ENCODE measurements at regions not wholly inside any gene's neighbourhood (a gene's known extent, or its start where the extent isn't known, plus 50 kb on each side); places are given as distances from the start of the nearest gene placed in this dataset.

DNA sequence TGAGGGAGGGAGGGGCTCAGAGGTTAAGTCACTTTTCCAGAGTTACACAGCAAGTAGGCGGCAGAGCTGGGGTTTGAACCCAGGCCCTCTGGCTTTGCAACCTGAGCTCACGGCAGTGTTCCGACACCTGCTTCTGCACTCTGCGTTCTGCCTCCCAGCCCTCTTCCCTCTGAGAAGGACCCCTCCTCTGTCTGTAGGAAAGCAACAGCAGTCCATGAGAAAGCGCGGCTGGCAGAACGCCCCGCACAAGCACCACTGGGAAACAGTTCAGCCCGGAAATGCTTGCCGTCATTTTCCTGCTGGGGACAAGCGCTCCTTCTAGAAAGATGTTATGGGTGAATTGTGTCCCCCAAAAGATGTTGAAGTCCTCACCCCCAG, 241.1 kb downstream of the NPHP4 start:
- no peak overlapping the region for H2BK12ac ChIP-seq (ENCODE audit: low read length)
- H3K79me1 ChIP-seq (ENCODE audit: low read depth, low read length) = no peaks in the 10 kb centered on the region
- no peak overlapping the region for H2BK15ac ChIP-seq (ENCODE audit: low read length)
- peaks cover 0 to 12% of the 10 kb centered on the region in 2 donors for H3K4me1 ChIP-seq (ENCODE audit: control insufficient read depth in 2 of 2, insufficient read depth in 1 of 2, low read depth in 1 of 2, low read length in 2 of 2)
- no peaks in the 10 kb centered on the region for H3K36me3 ChIP-seq (replicated peaks in 1 of 2; ENCODE audit: control insufficient read depth in 2 of 2, insufficient read depth in 2 of 2, low read length in 2 of 2)
- H2BK120ac ChIP-seq (ENCODE audit: low read depth, low read length) = no peak overlapping the region
- no peak overlapping the region for H3K9ac ChIP-seq (ENCODE audit: low read depth, low read length, poor library complexity)
- no peak overlapping the region for H4K8ac ChIP-seq (ENCODE audit: low read depth, low read length)
- no peak overlapping the region for H3K14ac ChIP-seq (ENCODE audit: low read length)
- H3K4me2 ChIP-seq (ENCODE audit: insufficient read depth, low read length, poor library complexity, severe bottlenecking) = no peak overlapping the region
- H2BK5ac ChIP-seq (ENCODE audit: low read length) = no peak overlapping the region
- no peak overlapping the region for H4K91ac ChIP-seq (ENCODE audit: low read depth, low read length, poor library complexity)
- no peak overlapping the region for H3K4ac ChIP-seq (ENCODE audit: low read length)
- peaks cover 0 to 25% (median 0%) of the 10 kb centered on the region in 3 experiments for H3K27me3 ChIP-seq (ENCODE audit: control insufficient read depth in 3 of 3, insufficient read depth in 3 of 3, low read depth in 1 of 3, low read length in 3 of 3)
- H2AFZ ChIP-seq (ENCODE audit: low read length) = no peak overlapping the region
- no peak overlapping the region for H3K18ac ChIP-seq (ENCODE audit: low read length)
- H3K9me3 ChIP-seq (replicated peaks in 1 of 2; ENCODE audit: control insufficient read depth in 2 of 2, insufficient read depth in 1 of 2, low read depth in 1 of 2, low read length in 2 of 2) = no peaks in the 10 kb centered on the region
- no peak overlapping the region for H3K27ac ChIP-seq (replicated peaks; ENCODE audit: low read length)
- DNase-seq (ENCODE audit: low spot score) = no peak
- H3K23ac ChIP-seq (ENCODE audit: low read depth, low read length, poor library complexity) = no peak overlapping the region
- H2AK5ac ChIP-seq (ENCODE audit: low read depth, low read length) = no peak overlapping the region
- H3K4me3 ChIP-seq (ENCODE audit: low read length in 2 of 2) = no peak overlapping the region
- WGBS, 2 donors (ENCODE audit: extremely low coverage in 2 of 2, insufficient read length in 2 of 2, insufficient replicate concordance in 1 of 2) = no CpG with 5 or more reads among the region's 11 CpGs

DNA sequence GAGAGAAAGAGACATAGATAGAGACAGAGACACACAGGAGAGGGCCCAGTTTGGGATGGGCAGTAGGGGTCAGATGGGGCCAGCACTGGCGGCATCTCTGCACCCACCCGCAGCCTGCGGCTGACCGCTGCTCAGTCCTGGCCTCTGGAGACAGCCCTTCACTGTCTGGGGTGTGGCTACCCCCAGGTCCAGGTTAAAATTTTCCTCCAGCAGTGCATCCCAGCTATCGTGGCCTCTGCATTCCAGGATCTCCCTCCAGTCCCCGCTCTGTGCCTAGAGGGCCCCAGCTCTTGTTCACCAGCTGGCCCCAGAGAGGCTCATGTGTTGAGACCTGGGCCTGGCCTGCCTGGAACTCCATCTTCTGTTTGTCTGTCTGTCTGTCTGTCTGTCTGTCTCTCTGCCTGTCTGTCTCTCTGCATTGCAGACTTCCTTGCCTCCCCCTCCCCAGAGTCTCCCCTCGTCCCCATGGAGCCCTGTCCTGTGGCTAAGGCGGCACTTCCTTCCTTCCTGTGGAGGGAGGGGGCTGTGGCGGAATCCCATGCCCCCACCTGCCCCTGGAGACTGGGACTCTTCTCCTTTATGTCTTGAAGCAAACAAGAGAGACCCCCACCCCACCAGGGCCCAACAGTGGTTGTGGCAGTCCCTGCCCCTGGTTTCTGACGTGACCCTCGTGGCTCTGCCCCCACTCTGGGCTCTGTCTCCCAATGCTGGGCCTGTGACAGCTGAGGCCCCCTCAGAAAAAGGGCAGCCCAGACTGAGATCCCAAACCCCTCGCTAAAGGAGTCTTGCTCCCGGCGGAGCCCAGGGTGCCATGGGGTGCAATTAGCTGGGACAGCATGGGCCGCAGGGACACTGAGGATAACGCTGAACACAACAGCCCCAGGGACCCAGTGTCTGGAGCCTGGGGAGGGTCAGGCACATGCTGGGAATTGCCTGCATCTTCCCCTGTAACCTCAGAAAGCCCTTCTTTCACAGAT, 241.8 kb downstream of the NPHP4 start:
- no peak overlapping the region for H3K9ac ChIP-seq (ENCODE audit: low read depth, low read length, poor library complexity)
- H4K91ac ChIP-seq (ENCODE audit: low read depth, low read length, poor library complexity) = no peak overlapping the region
- H3K4ac ChIP-seq (ENCODE audit: low read length) = no peak overlapping the region
- H3K4me3 ChIP-seq (ENCODE audit: low read length in 2 of 2) = no peak overlapping the region
- H2BK15ac ChIP-seq (ENCODE audit: low read length) = peak overlapping the region; percentile 61
- H2BK5ac ChIP-seq (ENCODE audit: low read length) = no peak overlapping the region
- no peaks in the 10 kb centered on the region for H3K36me3 ChIP-seq (replicated peaks in 1 of 2; ENCODE audit: control insufficient read depth in 2 of 2, insufficient read depth in 2 of 2, low read length in 2 of 2)
- H3K9me3 ChIP-seq (replicated peaks in 1 of 2; ENCODE audit: control insufficient read depth in 2 of 2, insufficient read depth in 1 of 2, low read depth in 1 of 2, low read length in 2 of 2) = no peaks in the 10 kb centered on the region
- H3K4me2 ChIP-seq (ENCODE audit: insufficient read depth, low read length, poor library complexity, severe bottlenecking) = no peak overlapping the region
- H3K79me1 ChIP-seq (ENCODE audit: low read depth, low read length) = no peaks in the 10 kb centered on the region
- no CpG with 5 or more reads among the region's 16 CpGs for WGBS, 2 donors (ENCODE audit: extremely low coverage in 2 of 2, insufficient read length in 2 of 2, insufficient replicate concordance in 1 of 2)
- no peak overlapping the region for H3K27ac ChIP-seq (replicated peaks; ENCODE audit: low read length)
- no peak overlapping the region for H3K14ac ChIP-seq (ENCODE audit: low read length)
- H2BK12ac ChIP-seq (ENCODE audit: low read length) = no peak overlapping the region
- H3K27me3 ChIP-seq (ENCODE audit: control insufficient read depth in 3 of 3, insufficient read depth in 3 of 3, low read depth in 1 of 3, low read length in 3 of 3) = peaks cover 0 to 24% (median 0%) of the 10 kb centered on the region in 3 experiments
- peak overlapping the region; percentile 49 for H3K18ac ChIP-seq (ENCODE audit: low read length)
- peaks cover 0 to 16% of the 10 kb centered on the region in 2 donors for H3K4me1 ChIP-seq (ENCODE audit: control insufficient read depth in 2 of 2, insufficient read depth in 1 of 2, low read depth in 1 of 2, low read length in 2 of 2)
- no peak overlapping the region for H2AFZ ChIP-seq (ENCODE audit: low read length)
- H3K23ac ChIP-seq (ENCODE audit: low read depth, low read length, poor library complexity) = peak overlapping the region; percentile 3
- H2AK5ac ChIP-seq (ENCODE audit: low read depth, low read length) = peak overlapping the region; percentile 53
- no peak overlapping the region for H4K8ac ChIP-seq (ENCODE audit: low read depth, low read length)
- H2BK120ac ChIP-seq (ENCODE audit: low read depth, low read length) = no peak overlapping the region
- DNase-seq (ENCODE audit: low spot score) = no peak

- no CpG with 5 or more reads among the region's 26 CpGs for WGBS, 2 donors (ENCODE audit: extremely low coverage in 2 of 2, insufficient read length in 2 of 2, insufficient replicate concordance in 1 of 2)
- Histone ChIP-seq H4K91ac (ENCODE audit: low read depth, low read length, poor library complexity) (peak overlapping the region; percentile 34), H3K36me3 (replicated peaks in 1 of 2; ENCODE audit: control insufficient read depth in 2 of 2, insufficient read depth in 2 of 2, low read length in 2 of 2) (no peaks in the 10 kb centered on the region), H4K8ac (ENCODE audit: low read depth, low read length) (no peak overlapping the region), H3K4ac (ENCODE audit: low read length) (peak overlapping the region; percentile 28), H3K4me2 (ENCODE audit: insufficient read depth, low read length, poor library complexity, severe bottlenecking) (no peak overlapping the region), H2BK12ac (ENCODE audit: low read length) (peak overlapping the region; percentile 65), H3K4me1 (ENCODE audit: control insufficient read depth in 2 of 2, insufficient read depth in 1 of 2, low read depth in 1 of 2, low read length in 2 of 2) (peaks cover 6 to 26% of the 10 kb centered on the region in 2 donors), H3K4me3 (ENCODE audit: low read length in 2 of 2) (no peak overlapping the region), H3K27me3 (ENCODE audit: control insufficient read depth in 3 of 3, insufficient read depth in 3 of 3, low read depth in 1 of 3, low read length in 3 of 3) (peaks cover 0 to 31% (median 0%) of the 10 kb centered on the region in 3 experiments), H3K14ac (ENCODE audit: low read length) (no peak overlapping the region), H3K79me1 (ENCODE audit: low read depth, low read length) (no peaks in the 10 kb centered on the region), H3K9ac (ENCODE audit: low read depth, low read length, poor library complexity) (no peak overlapping the region), H3K23ac (ENCODE audit: low read depth, low read length, poor library complexity) (peak overlapping the region; percentile 34), H2BK120ac (ENCODE audit: low read depth, low read length) (no peak overlapping the region), H2AFZ (ENCODE audit: low read length) (no peak overlapping the region), H3K9me3 (replicated peaks in 1 of 2; ENCODE audit: control insufficient read depth in 2 of 2, insufficient read depth in 1 of 2, low read depth in 1 of 2, low read length in 2 of 2) (no peaks in the 10 kb centered on the region), H2BK15ac (ENCODE audit: low read length) (peak overlapping the region; percentile 70), H2AK5ac (ENCODE audit: low read depth, low read length) (peak overlapping the region; percentile 62), H2BK5ac (ENCODE audit: low read length) (no peak overlapping the region), H3K27ac (replicated peaks; ENCODE audit: low read length) (no peak overlapping the region), H3K18ac (ENCODE audit: low read length) (peak overlapping the region; percentile 90)
- no peak for DNase-seq (ENCODE audit: low spot score)
Observed at GRCh38 chr1:5748286-5749225, 243.7 kb downstream of the NPHP4 start.
